Central memory CD8-positive, alpha-beta T cell (primary cell): ENCODE measurements at regions not wholly inside any gene's neighbourhood (a gene's known extent, or its start where the extent isn't known, plus 50 kb on each side); places are given as distances from the start of the nearest gene placed in this dataset.

Experiments
- ATAC-seq: fragments of 150-1000 bp; cut with Tn5 transposase; replicated peaks from 2 replicates; pipeline ENCODE4 v1.10.0; 2022; ENCODE audit warnings: mild to moderate bottlenecking, moderate FRiP score, moderate number of reproducible peaks; ENCODE audit not compliant: poor library complexity, severe bottlenecking; ENCODE audit errors: extremely low read depth
- DNase-seq, 2 donors: peaks; one replicate each; pipeline ENCODE4 v3.0.0; 2021; ENCODE audit warnings: low spot score in 2 of 2
- H3K27ac Mint-ChIP-seq: one replicate; pipeline ENCODE4 v1.8.0; 2022; ENCODE audit warnings: low read depth, mild to moderate bottlenecking, moderate library complexity, mixed read lengths
- H3K27me3 Mint-ChIP-seq: one replicate; pipeline ENCODE4 v1.8.0; 2022; ENCODE audit warnings: mixed read lengths
- H3K36me3 Mint-ChIP-seq: one replicate; pipeline ENCODE4 v1.8.0; 2022; ENCODE audit warnings: mild to moderate bottlenecking, moderate library complexity, mixed read lengths; ENCODE audit not compliant: insufficient read depth
- H3K4me1 Mint-ChIP-seq: one replicate; pipeline ENCODE4 v1.8.0; 2022; ENCODE audit warnings: mixed read lengths
- H3K4me3 Mint-ChIP-seq: one replicate; pipeline ENCODE4 v1.8.0; 2022; ENCODE audit warnings: mild to moderate bottlenecking, moderate library complexity, mixed read lengths
- H3K9me3 Mint-ChIP-seq: one replicate; pipeline ENCODE4 v1.8.0; 2022; ENCODE audit warnings: mixed read lengths

- DNase-seq (no peak), ATAC-seq (no peak)
- H3K9me3 Mint-ChIP-seq = peaks cover 16% of the 10 kb centered on the region
- H3K27me3 Mint-ChIP-seq = peaks cover 24% of the 10 kb centered on the region
- H3K36me3 Mint-ChIP-seq = no peaks in the 10 kb centered on the region
- no peak overlapping the region for H3K27ac Mint-ChIP-seq
- H3K4me3 Mint-ChIP-seq = no peak overlapping the region
- no peaks in the 10 kb centered on the region for H3K4me1 Mint-ChIP-seq
These were observed 368.8 kb downstream of the ADRA2A start for GRCh38 chr10:111445667-111446066.

- H3K27ac Mint-ChIP-seq = no peak overlapping the region
- no peaks in the 10 kb centered on the region for H3K36me3 Mint-ChIP-seq
- no peaks in the 10 kb centered on the region for H3K4me1 Mint-ChIP-seq
- H3K4me3 Mint-ChIP-seq = no peak overlapping the region
- ATAC-seq (no peak), DNase-seq (no peak)
- peaks cover 12% of the 10 kb centered on the region for H3K27me3 Mint-ChIP-seq
- H3K9me3 Mint-ChIP-seq = peaks cover 16% of the 10 kb centered on the region
These were observed 370.1 kb downstream of the ADRA2A start for GRCh38 chr10:111446966-111447365.

- Mint-ChIP-seq H3K27ac (no peak overlapping the region), H3K4me3 (no peak overlapping the region), H3K9me3 (peaks cover 9% of the 10 kb centered on the region), H3K36me3 (no peaks in the 10 kb centered on the region), H3K27me3 (peaks cover 11% of the 10 kb centered on the region), H3K4me1 (no peaks in the 10 kb centered on the region)
- DNase-seq (no peak), ATAC-seq (no peak)
These were observed 375.3 kb downstream of the ADRA2A start for GRCh38 chr10:111452153-111452552.

GRCh38 chr10:111455776-111456426, 379.1 kb downstream of the ADRA2A start:
- Mint-ChIP-seq H3K27ac (no peak overlapping the region), H3K4me1 (no peaks in the 10 kb centered on the region), H3K9me3 (no peaks in the 10 kb centered on the region), H3K4me3 (no peak overlapping the region), H3K27me3 (peaks cover 38% of the 10 kb centered on the region), H3K36me3 (no peaks in the 10 kb centered on the region)
- DNase-seq (no peak), ATAC-seq (no peak)

- Mint-ChIP-seq H3K4me1 (no peaks in the 10 kb centered on the region), H3K4me3 (no peak overlapping the region), H3K27ac (no peak overlapping the region), H3K9me3 (peaks cover 7% of the 10 kb centered on the region), H3K36me3 (no peaks in the 10 kb centered on the region), H3K27me3 (peaks cover 47% of the 10 kb centered on the region)
- DNase-seq (no peak), ATAC-seq (no peak)
These were observed 381.4 kb downstream of the ADRA2A start for GRCh38 chr10:111458256-111458655.

- no peaks in the 10 kb centered on the region for H3K4me1 Mint-ChIP-seq
- no peak overlapping the region for H3K27ac Mint-ChIP-seq
- ATAC-seq = no peak
- H3K27me3 Mint-ChIP-seq = peaks cover 43% of the 10 kb centered on the region
- H3K9me3 Mint-ChIP-seq = peaks cover 7% of the 10 kb centered on the region
- no peak for DNase-seq
- H3K4me3 Mint-ChIP-seq = no peak overlapping the region
- H3K36me3 Mint-ChIP-seq = no peaks in the 10 kb centered on the region
These were observed 383.1 kb downstream of the ADRA2A start for GRCh38 chr10:111459967-111460366.

GRCh38 chr10:111472445-111472844, 395.6 kb downstream of the ADRA2A start:
- no peaks in the 10 kb centered on the region for H3K4me1 Mint-ChIP-seq
- peaks cover 28% of the 10 kb centered on the region for H3K27me3 Mint-ChIP-seq
- no peaks in the 10 kb centered on the region for H3K9me3 Mint-ChIP-seq
- H3K4me3 Mint-ChIP-seq = no peak overlapping the region
- DNase-seq = no peak
- no peak overlapping the region for H3K27ac Mint-ChIP-seq
- no peak for ATAC-seq
- H3K36me3 Mint-ChIP-seq = no peaks in the 10 kb centered on the region

GRCh38 chr10:111473361-111473760, 396.5 kb downstream of the ADRA2A start:
- Mint-ChIP-seq H3K27me3 (peaks cover 20% of the 10 kb centered on the region), H3K9me3 (no peaks in the 10 kb centered on the region), H3K4me3 (no peak overlapping the region), H3K27ac (no peak overlapping the region), H3K4me1 (no peaks in the 10 kb centered on the region), H3K36me3 (no peaks in the 10 kb centered on the region)
- ATAC-seq = no peak
- no peak for DNase-seq

- Mint-ChIP-seq H3K27me3 (peaks cover 10% of the 10 kb centered on the region), H3K36me3 (no peaks in the 10 kb centered on the region), H3K4me3 (no peak overlapping the region), H3K9me3 (no peaks in the 10 kb centered on the region), H3K4me1 (no peaks in the 10 kb centered on the region), H3K27ac (no peak overlapping the region)
- DNase-seq (no peak), ATAC-seq (no peak)
These were observed 398.0 kb downstream of the ADRA2A start for GRCh38 chr10:111474786-111475185.

- ATAC-seq = no peak
- no peaks in the 10 kb centered on the region for H3K36me3 Mint-ChIP-seq
- no peak overlapping the region for H3K27ac Mint-ChIP-seq
- DNase-seq = no peak
- H3K9me3 Mint-ChIP-seq = no peaks in the 10 kb centered on the region
- H3K4me3 Mint-ChIP-seq = no peak overlapping the region
- H3K4me1 Mint-ChIP-seq = no peaks in the 10 kb centered on the region
- H3K27me3 Mint-ChIP-seq = peaks cover 5% of the 10 kb centered on the region
These were observed 398.9 kb downstream of the ADRA2A start for GRCh38 chr10:111475720-111476119.

- Mint-ChIP-seq H3K4me1 (no peaks in the 10 kb centered on the region), H3K27ac (no peak overlapping the region), H3K4me3 (no peak overlapping the region), H3K36me3 (no peaks in the 10 kb centered on the region), H3K27me3 (peaks cover 8% of the 10 kb centered on the region), H3K9me3 (no peaks in the 10 kb centered on the region)
- ATAC-seq (no peak), DNase-seq (no peak)
These were observed 401.8 kb downstream of the ADRA2A start for GRCh38 chr10:111478651-111479050.

GRCh38 chr10:111479966-111480365, 403.1 kb downstream of the ADRA2A start:
- Mint-ChIP-seq H3K4me1 (no peaks in the 10 kb centered on the region), H3K27ac (no peak overlapping the region), H3K4me3 (no peak overlapping the region), H3K9me3 (no peaks in the 10 kb centered on the region), H3K27me3 (peaks cover 8% of the 10 kb centered on the region), H3K36me3 (no peaks in the 10 kb centered on the region)
- DNase-seq (no peak), ATAC-seq (no peak)

- ATAC-seq (no peak), DNase-seq (no peak)
- Mint-ChIP-seq H3K4me3 (no peak overlapping the region), H3K4me1 (no peaks in the 10 kb centered on the region), H3K36me3 (no peaks in the 10 kb centered on the region), H3K9me3 (no peaks in the 10 kb centered on the region), H3K27ac (no peak overlapping the region), H3K27me3 (peaks cover 8% of the 10 kb centered on the region)
These were observed 404.5 kb downstream of the ADRA2A start for GRCh38 chr10:111481261-111481826.
